Epithelial cell of proximal tubule (primary cell): ENCODE measurements at regions not wholly inside any gene's neighbourhood (a gene's known extent, or its start where the extent isn't known, plus 50 kb on each side); places are given as distances from the start of the nearest gene placed in this dataset.

Experiments
- DNase-seq: peaks from one replicate; pipeline ENCODE4 v3.0.0-alpha.2; 2011; ENCODE audit warnings: low read depth
- H3K4me3 ChIP-seq: 2 replicates; pipeline ENCODE4 v1.5.1; 2011; ENCODE audit warnings: low read depth, mild to moderate bottlenecking, low read length
- CTCF ChIP-seq: conservative IDR thresholded peaks from 2 replicates; pipeline ENCODE4 v1.5.1; 2012; ENCODE audit warnings: low read depth, mild to moderate bottlenecking, low read length

GRCh38 chr21:17050156-17050555, 462.7 kb upstream of the CXADR start:
- no peak overlapping the region for H3K4me3 ChIP-seq
- no peak for TF ChIP-seq CTCF
- DNase-seq = no peak

GRCh38 chr21:17050646-17051045, 462.2 kb upstream of the CXADR start:
- H3K4me3 ChIP-seq = no peak overlapping the region
- no peak for TF ChIP-seq CTCF
- DNase-seq = no peak

GRCh38 chr21:17051054-17051453, 461.8 kb upstream of the CXADR start:
- no peak for DNase-seq
- no peak for TF ChIP-seq CTCF
- H3K4me3 ChIP-seq = no peak overlapping the region

- no peak for TF ChIP-seq CTCF
- no peak for DNase-seq
- H3K4me3 ChIP-seq = no peak overlapping the region
Observed at GRCh38 chr21:17053321-17053720, 459.5 kb upstream of the CXADR start.

GRCh38 chr21:17059936-17060335, 452.9 kb upstream of the CXADR start:
- no peak overlapping the region for H3K4me3 ChIP-seq
- TF ChIP-seq CTCF = no peak
- no peak for DNase-seq

- no peak for DNase-seq
- TF ChIP-seq CTCF = no peak
- no peak overlapping the region for H3K4me3 ChIP-seq
Observed at GRCh38 chr21:17066006-17066405, 446.8 kb upstream of the CXADR start.

GRCh38 chr21:17071093-17071492, 441.8 kb upstream of the CXADR start:
- H3K4me3 ChIP-seq = no peak overlapping the region
- DNase-seq = no peak
- no peak for TF ChIP-seq CTCF
